AG04449 (cell line): ENCODE measurements at regions not wholly inside any gene's neighbourhood (a gene's known extent, or its start where the extent isn't known, plus 50 kb on each side); places are given as distances from the start of the nearest gene placed in this dataset.

Source experiments
- CTCF ChIA-PET: fragments of 350-600 bp; formaldehyde crosslinking; extraction: SDS; loops from one replicate; lab custom pipeline; 2021; ENCODE audit warnings: antibody characterized with exemption; lab: Yijun Ruan, JAX
- POLR2A ChIA-PET: fragments of 400-600, 350-600 bp; formaldehyde crosslinking; extraction: SDS; loops from one replicate; lab custom pipeline; 2020; ENCODE audit warnings: antibody characterized with exemption, inconsistent platforms; lab: Yijun Ruan, JAX
- DNase-seq: peaks from one replicate; pipeline ENCODE4 v3.0.0-alpha.2; 2010; ENCODE audit warnings: low read depth, low spot score
- H3K4me3 ChIP-seq: 2 replicates; pipeline ENCODE4 v1.5.1; 2011; ENCODE audit warnings: low read depth, mild to moderate bottlenecking, control low read depth, low read length
- CTCF ChIP-seq: IDR thresholded peaks from one replicate; pipeline ENCODE4 v1.5.1; 2011; ENCODE audit warnings: mild to moderate bottlenecking, moderate library complexity, low read length, control low read depth, inconsistent platforms; ENCODE audit not compliant: insufficient read depth; ENCODE audit errors: missing control alignments

- no peak overlapping the region for H3K4me3 ChIP-seq
- no peak for TF ChIP-seq CTCF
- ChIA-PET CTCF (no interaction called here), POLR2A (no interaction called here)
- no peak for DNase-seq
These were observed 430.2 kb downstream of the FRK start for GRCh38 chr6:115630424-115631024.

- no peak for TF ChIP-seq CTCF
- no peak for DNase-seq
- POLR2A ChIA-PET, result no interaction called here
- no peak overlapping the region for H3K4me3 ChIP-seq
- CTCF ChIA-PET, result no interaction called here
These were observed 431.3 kb downstream of the FRK start for GRCh38 chr6:115629415-115629814.

GRCh38 chr6:115618256-115618655 is 442.4 kb downstream of the FRK start:
- ChIA-PET POLR2A (no interaction called here), CTCF (no interaction called here)
- no peak for DNase-seq
- TF ChIP-seq CTCF, result no peak
- H3K4me3 ChIP-seq, result no peak overlapping the region

GRCh38 chr6:115617031-115617430 is 443.7 kb downstream of the FRK start:
- ChIA-PET POLR2A (no interaction called here), CTCF (no interaction called here)
- no peak for DNase-seq
- no peak overlapping the region for H3K4me3 ChIP-seq
- TF ChIP-seq CTCF, result no peak

GRCh38 chr6:115613488-115613887 is 447.2 kb downstream of the FRK start:
- no peak for TF ChIP-seq CTCF
- ChIA-PET POLR2A (interaction anchor here (0.8 kb wide), 1 partner anchor 203 kb away, joined by 4 read pairs; no protein-coding TSS in a partner anchor), CTCF (no interaction called here)
- DNase-seq, result peak; percentile 84
- no peak overlapping the region for H3K4me3 ChIP-seq

- ChIA-PET CTCF (no interaction called here), POLR2A (interaction anchor here (0.8 kb wide), 1 partner anchor 203 kb away, joined by 4 read pairs; no protein-coding TSS in a partner anchor)
- TF ChIP-seq CTCF, result no peak
- DNase-seq, result no peak
- H3K4me3 ChIP-seq, result no peak overlapping the region
These were observed 447.8 kb downstream of the FRK start for GRCh38 chr6:115612796-115613479.
